C4-2B (cell line): ENCODE measurements at regions not wholly inside any gene's neighbourhood (a gene's known extent, or its start where the extent isn't known, plus 50 kb on each side); places are given as distances from the start of the nearest gene placed in this dataset.

Source experiments
- ZFX ChIP-seq: fragments of 450-650 bp; IDR thresholded peaks from 2 replicates; pipeline ENCODE4 v1.6.1; 2017
- TF ChIP-seq, protein P1 (sequence below): fragments of 450-650 bp; conservative IDR thresholded peaks from 2 replicates; pipeline ENCODE4 v1.5.1; 2017; ENCODE audit warnings: mild to moderate bottlenecking

DNA sequence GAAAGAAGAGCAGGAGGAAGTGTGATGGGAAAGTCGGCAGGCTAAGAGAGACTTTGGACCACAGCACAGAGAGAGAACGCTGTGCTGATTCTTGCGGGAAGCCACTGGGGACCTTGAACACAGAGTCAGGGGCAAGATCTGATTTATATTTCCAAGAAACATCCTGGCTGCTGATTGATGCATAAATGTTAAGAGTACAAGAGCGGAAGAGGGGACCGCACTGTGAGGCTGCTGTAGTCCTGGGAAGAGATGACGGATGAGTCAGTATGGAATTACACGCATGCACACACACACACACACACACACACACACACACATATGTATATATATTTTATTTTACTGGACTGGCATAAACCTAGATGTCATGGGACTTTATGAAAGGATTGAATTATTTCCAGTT, 865.6 kb upstream of the ID2 start:
- TF ChIP-seq, protein P1, sequence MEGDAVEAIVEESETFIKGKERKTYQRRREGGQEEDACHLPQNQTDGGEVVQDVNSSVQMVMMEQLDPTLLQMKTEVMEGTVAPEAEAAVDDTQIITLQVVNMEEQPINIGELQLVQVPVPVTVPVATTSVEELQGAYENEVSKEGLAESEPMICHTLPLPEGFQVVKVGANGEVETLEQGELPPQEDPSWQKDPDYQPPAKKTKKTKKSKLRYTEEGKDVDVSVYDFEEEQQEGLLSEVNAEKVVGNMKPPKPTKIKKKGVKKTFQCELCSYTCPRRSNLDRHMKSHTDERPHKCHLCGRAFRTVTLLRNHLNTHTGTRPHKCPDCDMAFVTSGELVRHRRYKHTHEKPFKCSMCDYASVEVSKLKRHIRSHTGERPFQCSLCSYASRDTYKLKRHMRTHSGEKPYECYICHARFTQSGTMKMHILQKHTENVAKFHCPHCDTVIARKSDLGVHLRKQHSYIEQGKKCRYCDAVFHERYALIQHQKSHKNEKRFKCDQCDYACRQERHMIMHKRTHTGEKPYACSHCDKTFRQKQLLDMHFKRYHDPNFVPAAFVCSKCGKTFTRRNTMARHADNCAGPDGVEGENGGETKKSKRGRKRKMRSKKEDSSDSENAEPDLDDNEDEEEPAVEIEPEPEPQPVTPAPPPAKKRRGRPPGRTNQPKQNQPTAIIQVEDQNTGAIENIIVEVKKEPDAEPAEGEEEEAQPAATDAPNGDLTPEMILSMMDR: no peak
- no peak for TF ChIP-seq ZFX
